ENCODE measurements at regions not wholly inside any gene's neighbourhood (a gene's known extent, or its start where the extent isn't known, plus 50 kb on each side); places are given as distances from the start of the nearest gene placed in this dataset.

- TF ChIP-seq, protein P1, sequence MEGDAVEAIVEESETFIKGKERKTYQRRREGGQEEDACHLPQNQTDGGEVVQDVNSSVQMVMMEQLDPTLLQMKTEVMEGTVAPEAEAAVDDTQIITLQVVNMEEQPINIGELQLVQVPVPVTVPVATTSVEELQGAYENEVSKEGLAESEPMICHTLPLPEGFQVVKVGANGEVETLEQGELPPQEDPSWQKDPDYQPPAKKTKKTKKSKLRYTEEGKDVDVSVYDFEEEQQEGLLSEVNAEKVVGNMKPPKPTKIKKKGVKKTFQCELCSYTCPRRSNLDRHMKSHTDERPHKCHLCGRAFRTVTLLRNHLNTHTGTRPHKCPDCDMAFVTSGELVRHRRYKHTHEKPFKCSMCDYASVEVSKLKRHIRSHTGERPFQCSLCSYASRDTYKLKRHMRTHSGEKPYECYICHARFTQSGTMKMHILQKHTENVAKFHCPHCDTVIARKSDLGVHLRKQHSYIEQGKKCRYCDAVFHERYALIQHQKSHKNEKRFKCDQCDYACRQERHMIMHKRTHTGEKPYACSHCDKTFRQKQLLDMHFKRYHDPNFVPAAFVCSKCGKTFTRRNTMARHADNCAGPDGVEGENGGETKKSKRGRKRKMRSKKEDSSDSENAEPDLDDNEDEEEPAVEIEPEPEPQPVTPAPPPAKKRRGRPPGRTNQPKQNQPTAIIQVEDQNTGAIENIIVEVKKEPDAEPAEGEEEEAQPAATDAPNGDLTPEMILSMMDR (IDR thresholded peaks at IDR 0.05): peak; percentile 50
- TF ChIP-seq RAD21 (IDR thresholded peaks at IDR 0.05; ENCODE audit: low read length) (peak; percentile 49), TEAD4 (IDR thresholded peaks at IDR 0.05; ENCODE audit: borderline replicate concordance, insufficient read depth) (no peak), NFIC (IDR thresholded peaks at IDR 0.05; ENCODE audit: borderline replicate concordance) (no peak), FOXM1 (IDR thresholded peaks at IDR 0.05; ENCODE audit: low read depth) (no peak), SMC3 (IDR thresholded peaks at IDR 0.05; ENCODE audit: low read depth, low read length) (peak; percentile 30; the same call in 1 of the 2 replicates)
Observed at GRCh38 chr6:133040094-133040802, 200.9 kb upstream of the EYA4 start.

All from SK-N-SH (cell line).